Body of pancreas (tissue), 4 donors: ENCODE measurements at regions not wholly inside any gene's neighbourhood (a gene's known extent, or its start where the extent isn't known, plus 50 kb on each side); places are given as distances from the start of the nearest gene placed in this dataset.

Source experiments
- ATAC-seq: fragments of 150-250 bp; one replicate; pipeline ENCODE4 v1.9.1; 2016
- DNase-seq, 4 donors: peaks; one replicate each; pipeline ENCODE4 v3.0.0-alpha.2; 2019
- H3K27ac ChIP-seq, 4 donors: fragments of 200-600 bp; sonication (generic); 1 replicate in 3 of 4; 2 replicates in 1 of 4; pipeline versions ENCODE4 v1.5.1 to v1.6.1; 2016 to 2019; ENCODE audit warnings: mild to moderate bottlenecking in 1 of 4, mixed read lengths in 1 of 4, moderate library complexity in 1 of 4
- H3K27me3 ChIP-seq, 2 donors: fragments of 200-600 bp; sonication (generic); one replicate each; pipeline ENCODE4 v1.6.0; 2016; ENCODE audit warnings: mild to moderate bottlenecking in 1 of 2
- H3K36me3 ChIP-seq, 2 donors: fragments of 200-600 bp; sonication (generic); replicated peaks in 1 of 2; 2 replicates each; pipeline ENCODE4 v1.5.1; 2016; ENCODE audit warnings: low read depth in 2 of 2; ENCODE audit not compliant: insufficient read depth in 1 of 2
- H3K4me1 ChIP-seq: fragments of 200-600 bp; sonication (generic); one replicate; pipeline ENCODE4 v1.6.0; 2016
- H3K4me3 ChIP-seq, 2 donors: fragments of 200-600 bp; sonication (generic); 1 replicate in 1 of 2; 2 replicates in 1 of 2; pipeline ENCODE4 v1.5.1; 2016 to 2019
- H3K9me3 ChIP-seq, 3 donors: fragments of 200-600 bp; sonication (generic); 1 replicate in 2 of 3; 2 replicates in 1 of 3; pipeline ENCODE4 v1.5.1; 2016
- CTCF ChIP-seq, 7 experiments: fragments of 450-650 bp in 4 of 7; fragments of 200-600 bp in 3 of 7; sonication (generic) in 3 of 7; IDR thresholded peaks; one replicate each; pipeline ENCODE4 v1.5.1; 2016 to 2019; ENCODE audit warnings: antibody characterized with exemption in 7 of 7
- POLR2A ChIP-seq, 3 donors: fragments of 450-650 bp; IDR thresholded peaks; one replicate each; pipeline ENCODE4 v1.6.1; 2016; ENCODE audit warnings: antibody characterized with exemption in 3 of 3, mild to moderate bottlenecking in 2 of 3
- WGBS, 2 donors: methylation state at CpG; one replicate each; pipeline ENCODE4 v1.1.5; 2017; 5-methylcytosine and 5-hydroxymethylcytosine counted together
- intact Hi-C: fragments of 100-400 bp; cut with DNase I; formaldehyde crosslinking; loops from one replicate; pipeline ENCODE4 v1.15.1; 2023

GRCh38 chr18:67596003-67596402 lies 79.5 kb upstream of the DSEL start:
- Histone ChIP-seq H3K9me3 (no peaks in the 10 kb centered on the region), H3K36me3 (no peaks in the 10 kb centered on the region), H3K4me1 (peaks cover 4% of the 10 kb centered on the region), H3K27ac (no peak overlapping the region), H3K27me3 (no peaks in the 10 kb centered on the region), H3K4me3 (no peak overlapping the region)
- DNase-seq (no peak), ATAC-seq (no peak)
- WGBS, 2 donors = 74 to 76% methylated on average over 1 of the region's 1 CpG
- intact Hi-C loops = no loop called here
- no peak for TF ChIP-seq POLR2A (IDR thresholded peaks at IDR 0.05)
- TF ChIP-seq CTCF (IDR thresholded peaks at IDR 0.05) = no peak

- Histone ChIP-seq H3K4me3 (no peak overlapping the region), H3K9me3 (no peaks in the 10 kb centered on the region), H3K27ac (no peak overlapping the region), H3K36me3 (no peaks in the 10 kb centered on the region), H3K27me3 (no peaks in the 10 kb centered on the region), H3K4me1 (no peaks in the 10 kb centered on the region)
- 22 to 31% methylated on average over 3 of the region's 3 CpGs for WGBS, 2 donors
- TF ChIP-seq POLR2A (IDR thresholded peaks at IDR 0.05) (no peak), CTCF (IDR thresholded peaks at IDR 0.05) (no peak)
- no peak for DNase-seq
- intact Hi-C loops = no loop called here
- ATAC-seq = no peak
These were observed 74.1 kb upstream of the DSEL start for GRCh38 chr18:67590571-67591141.

GRCh38 chr18:67589325-67589724 lies 72.8 kb upstream of the DSEL start:
- Histone ChIP-seq H3K4me1 (no peaks in the 10 kb centered on the region), H3K27me3 (no peaks in the 10 kb centered on the region), H3K9me3 (no peaks in the 10 kb centered on the region), H3K27ac (no peak overlapping the region), H3K4me3 (no peak overlapping the region), H3K36me3 (no peaks in the 10 kb centered on the region)
- 73 to 87% methylated on average over 3 of the region's 3 CpGs for WGBS, 2 donors
- DNase-seq (no peak), ATAC-seq (no peak)
- intact Hi-C loops = no loop called here
- TF ChIP-seq CTCF (IDR thresholded peaks at IDR 0.05) (no peak), POLR2A (IDR thresholded peaks at IDR 0.05) (no peak)

DNA sequence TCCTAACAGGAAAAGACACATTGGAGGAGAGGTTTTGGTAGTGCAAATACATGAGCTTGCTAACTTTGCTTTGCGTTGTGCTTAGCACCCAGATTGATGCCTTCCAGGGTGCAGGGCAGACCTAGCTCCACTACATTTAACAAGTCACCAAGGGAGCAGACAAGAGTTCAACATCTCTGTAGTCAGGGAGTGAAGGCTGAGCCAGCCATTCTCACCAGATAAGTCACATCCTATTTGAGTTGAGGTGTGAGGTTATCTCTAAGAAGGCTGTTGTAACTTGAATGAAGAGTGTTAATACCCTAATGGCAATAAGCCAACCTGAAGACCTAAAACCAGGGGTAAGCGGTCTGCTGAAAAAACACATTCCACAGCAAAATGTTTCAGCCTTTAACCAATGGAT lies 69.6 kb upstream of the DSEL start:
- DNase-seq (no peak), ATAC-seq (no peak)
- no peaks in the 10 kb centered on the region for H3K9me3 ChIP-seq
- H3K36me3 ChIP-seq = no peaks in the 10 kb centered on the region
- no peaks in the 10 kb centered on the region for H3K4me1 ChIP-seq
- H3K4me3 ChIP-seq = no peak overlapping the region
- H3K27me3 ChIP-seq = no peaks in the 10 kb centered on the region
- intact Hi-C loops = no loop called here
- 43 to 53% methylated on average over 2 of the region's 2 CpGs for WGBS, 2 donors
- no peak overlapping the region for H3K27ac ChIP-seq
- TF ChIP-seq CTCF (IDR thresholded peaks at IDR 0.05) (no peak), POLR2A (IDR thresholded peaks at IDR 0.05) (no peak)

- Histone ChIP-seq H3K4me3 (no peak overlapping the region), H3K9me3 (no peaks in the 10 kb centered on the region), H3K27me3 (no peaks in the 10 kb centered on the region), H3K36me3 (no peaks in the 10 kb centered on the region), H3K4me1 (no peaks in the 10 kb centered on the region), H3K27ac (no peak overlapping the region)
- intact Hi-C loops = no loop called here
- 26 to 31% methylated on average over 1 of the region's 1 CpG for WGBS, 2 donors
- DNase-seq (no peak), ATAC-seq (no peak)
- TF ChIP-seq CTCF (IDR thresholded peaks at IDR 0.05) = no peak
- TF ChIP-seq POLR2A (IDR thresholded peaks at IDR 0.05) = no peak
These were observed 67.1 kb upstream of the DSEL start for GRCh38 chr18:67583621-67584020.
